MM.1S (cell line): ENCODE measurements at regions not wholly inside any gene's neighbourhood (a gene's known extent, or its start where the extent isn't known, plus 50 kb on each side); places are given as distances from the start of the nearest gene placed in this dataset.

Experiments used
- DNase-seq: peaks from one replicate; pipeline ENCODE4 v3.0.0-alpha.2; 2015
- H2AFZ ChIP-seq: fragments of 300-600 bp; sonication (generic); 2 replicates; pipeline ENCODE4 v1.6.0; 2016; ENCODE audit warnings: antibody characterized with exemption, low read length
- H3F3A ChIP-seq: fragments of 300-600 bp; sonication (generic); 2 replicates; pipeline ENCODE4 v1.6.1; 2016; ENCODE audit warnings: mild to moderate bottlenecking, antibody characterized with exemption, low read length, moderate library complexity, mixed read lengths; ENCODE audit not compliant: insufficient read depth
- H3K27ac ChIP-seq: fragments of 300-600 bp; sonication (generic); 2 replicates; pipeline ENCODE4 v1.5.1; 2016; ENCODE audit warnings: mild to moderate bottlenecking, low read length
- H3K27me3 ChIP-seq: fragments of 300-600 bp; sonication (generic); replicated peaks from 2 replicates; pipeline ENCODE4 v1.6.0; 2016; ENCODE audit warnings: low read length; ENCODE audit not compliant: insufficient read depth
- H3K36me3 ChIP-seq: fragments of 300-600 bp; sonication (generic); replicated peaks from 2 replicates; pipeline ENCODE4 v1.6.1; 2016; ENCODE audit warnings: mild to moderate bottlenecking, low read length, mixed read lengths; ENCODE audit not compliant: insufficient read depth
- H3K4me1 ChIP-seq: fragments of 300-600 bp; sonication (generic); 2 replicates; pipeline ENCODE4 v1.6.1; 2016; ENCODE audit warnings: low read length, mixed read lengths
- H3K4me2 ChIP-seq: fragments of 300-600 bp; sonication (generic); 2 replicates; pipeline ENCODE4 v1.6.0; 2016; ENCODE audit warnings: low read depth, low read length
- H3K4me3 ChIP-seq: fragments of 300-600 bp; sonication (generic); 2 replicates; pipeline ENCODE4 v1.5.1; 2016; ENCODE audit warnings: low read length, mixed read lengths
- H3K79me2 ChIP-seq: fragments of 300-600 bp; sonication (generic); 2 replicates; pipeline ENCODE4 v1.6.1; 2016; ENCODE audit warnings: mixed run types, low read length, mixed read lengths
- H3K9ac ChIP-seq: fragments of 300-600 bp; sonication (generic); 2 replicates; pipeline ENCODE4 v1.6.1; 2016; ENCODE audit warnings: low read length, mixed read lengths
- H3K9me2 ChIP-seq: fragments of 300-600 bp; sonication (generic); replicated peaks from 2 replicates; pipeline ENCODE4 v1.6.1; 2016; ENCODE audit warnings: mild to moderate bottlenecking, low read length, mixed read lengths; ENCODE audit not compliant: insufficient read depth
- H3K9me3 ChIP-seq: fragments of 300-600 bp; sonication (generic); replicated peaks from 2 replicates; pipeline ENCODE4 v1.6.1; 2016; ENCODE audit warnings: mild to moderate bottlenecking, low read length, mixed read lengths; ENCODE audit not compliant: insufficient read depth
- H4K20me1 ChIP-seq: fragments of 300-600 bp; sonication (generic); 2 replicates; pipeline ENCODE4 v1.6.1; 2016; ENCODE audit warnings: mild to moderate bottlenecking, low read length, moderate library complexity, mixed read lengths; ENCODE audit not compliant: insufficient read depth
- CTCF ChIP-seq: fragments of 300-600 bp; sonication (generic); IDR thresholded peaks from 2 replicates; pipeline ENCODE4 v1.5.1; 2016; ENCODE audit warnings: antibody characterized with exemption, low read length, mixed read lengths
- EZH2 ChIP-seq: fragments of 300-600 bp; sonication (generic); optimal IDR thresholded peaks from 2 replicates; pipeline ENCODE3; 2017; ENCODE audit warnings: low read depth, mild to moderate bottlenecking, antibody characterized with exemption, low read length, mixed read lengths
- EZH2phosphoT487 ChIP-seq: fragments of 300-600 bp; sonication (generic); IDR thresholded peaks from 2 replicates; pipeline ENCODE4 v1.6.1; 2018; ENCODE audit warnings: antibody characterized with exemption, low read length

GRCh38 chr3:189576486-189576885 is 54.7 kb upstream of the TP63 start:
- no peak for DNase-seq
- Histone ChIP-seq H3K4me2 (no peak overlapping the region), H3K9me2 (no peaks in the 10 kb centered on the region), H3K9ac (no peak overlapping the region), H3K27ac (no peak overlapping the region), H3K27me3 (no peaks in the 10 kb centered on the region), H3K36me3 (no peaks in the 10 kb centered on the region), H3F3A (no peaks in the 10 kb centered on the region), H4K20me1 (no peaks in the 10 kb centered on the region), H3K4me1 (no peaks in the 10 kb centered on the region), H3K9me3 (no peaks in the 10 kb centered on the region), H3K79me2 (no peaks in the 10 kb centered on the region), H3K4me3 (no peak overlapping the region), H2AFZ (no peak overlapping the region)
- TF ChIP-seq EZH2 (no peak), CTCF (no peak), EZH2phosphoT487 (no peak)

- TF ChIP-seq CTCF (no peak), EZH2 (no peak), EZH2phosphoT487 (no peak)
- Histone ChIP-seq H3K27me3 (no peaks in the 10 kb centered on the region), H4K20me1 (no peaks in the 10 kb centered on the region), H2AFZ (no peak overlapping the region), H3K4me2 (no peak overlapping the region), H3K4me1 (no peaks in the 10 kb centered on the region), H3F3A (no peaks in the 10 kb centered on the region), H3K27ac (no peak overlapping the region), H3K9ac (no peak overlapping the region), H3K9me3 (no peaks in the 10 kb centered on the region), H3K9me2 (no peaks in the 10 kb centered on the region), H3K36me3 (no peaks in the 10 kb centered on the region), H3K79me2 (no peaks in the 10 kb centered on the region), H3K4me3 (no peak overlapping the region)
- no peak for DNase-seq
Measured at GRCh38 chr3:189577050-189577951, 53.9 kb upstream of the TP63 start.

GRCh38 chr3:189580190-189580589 is 51.0 kb upstream of the TP63 start:
- Histone ChIP-seq H2AFZ (no peak overlapping the region), H3K4me3 (no peak overlapping the region), H3K79me2 (no peaks in the 10 kb centered on the region), H3K9me3 (no peaks in the 10 kb centered on the region), H3K9ac (no peak overlapping the region), H3F3A (no peaks in the 10 kb centered on the region), H3K36me3 (no peaks in the 10 kb centered on the region), H3K9me2 (no peaks in the 10 kb centered on the region), H3K27me3 (no peaks in the 10 kb centered on the region), H4K20me1 (no peaks in the 10 kb centered on the region), H3K4me1 (no peaks in the 10 kb centered on the region), H3K27ac (no peak overlapping the region), H3K4me2 (no peak overlapping the region)
- TF ChIP-seq EZH2 = no peak
- TF ChIP-seq CTCF = no peak
- no peak for TF ChIP-seq EZH2phosphoT487
- no peak for DNase-seq
